ENCODE measurements at regions not wholly inside any gene's neighbourhood (a gene's known extent, or its start where the extent isn't known, plus 50 kb on each side); places are given as distances from the start of the nearest gene placed in this dataset.

DNA sequence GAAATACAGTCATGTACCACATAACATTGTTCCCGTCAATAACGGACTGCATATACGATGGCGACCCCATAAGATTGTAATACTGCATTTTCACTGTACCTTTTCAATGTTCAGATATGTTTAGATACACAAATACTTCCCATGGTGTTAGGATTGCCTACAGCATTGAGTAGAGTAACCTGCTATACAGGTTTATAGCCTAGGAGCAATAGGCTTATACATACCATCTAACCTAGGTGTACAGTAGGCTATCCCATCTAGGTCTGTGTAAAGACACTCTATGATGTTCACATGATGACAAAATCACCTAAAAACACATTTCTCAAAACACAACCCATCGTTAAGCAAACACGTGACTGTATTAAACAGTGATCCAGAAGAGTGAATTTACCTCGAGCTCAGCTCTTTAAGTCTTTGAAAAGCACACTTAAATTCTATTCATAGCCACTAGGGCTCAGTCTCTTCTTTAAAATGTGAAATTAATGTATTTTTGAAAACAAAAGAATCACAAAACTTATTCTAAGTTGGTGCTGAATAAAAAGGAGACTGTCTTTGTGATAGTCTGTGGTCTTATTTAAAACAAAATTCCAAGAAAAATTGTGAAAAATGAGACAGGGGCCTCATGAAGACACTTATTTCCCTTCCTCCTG is 239.1 kb upstream of the ARID2 start:
- Histone ChIP-seq H3K4me3 (replicated peaks; ENCODE audit: low read depth, low read length) (no peak overlapping the region), H3K36me3 (ENCODE audit: control insufficient read depth, insufficient read depth, low read length) (no peaks in the 10 kb centered on the region), H3K27me3 (replicated peaks; ENCODE audit: control insufficient read depth, insufficient read depth, low read length) (no peaks in the 10 kb centered on the region)
- DNase-seq (ENCODE audit: extremely low read depth, insufficient read length) = no peak
- TF ChIP-seq, protein P1, sequence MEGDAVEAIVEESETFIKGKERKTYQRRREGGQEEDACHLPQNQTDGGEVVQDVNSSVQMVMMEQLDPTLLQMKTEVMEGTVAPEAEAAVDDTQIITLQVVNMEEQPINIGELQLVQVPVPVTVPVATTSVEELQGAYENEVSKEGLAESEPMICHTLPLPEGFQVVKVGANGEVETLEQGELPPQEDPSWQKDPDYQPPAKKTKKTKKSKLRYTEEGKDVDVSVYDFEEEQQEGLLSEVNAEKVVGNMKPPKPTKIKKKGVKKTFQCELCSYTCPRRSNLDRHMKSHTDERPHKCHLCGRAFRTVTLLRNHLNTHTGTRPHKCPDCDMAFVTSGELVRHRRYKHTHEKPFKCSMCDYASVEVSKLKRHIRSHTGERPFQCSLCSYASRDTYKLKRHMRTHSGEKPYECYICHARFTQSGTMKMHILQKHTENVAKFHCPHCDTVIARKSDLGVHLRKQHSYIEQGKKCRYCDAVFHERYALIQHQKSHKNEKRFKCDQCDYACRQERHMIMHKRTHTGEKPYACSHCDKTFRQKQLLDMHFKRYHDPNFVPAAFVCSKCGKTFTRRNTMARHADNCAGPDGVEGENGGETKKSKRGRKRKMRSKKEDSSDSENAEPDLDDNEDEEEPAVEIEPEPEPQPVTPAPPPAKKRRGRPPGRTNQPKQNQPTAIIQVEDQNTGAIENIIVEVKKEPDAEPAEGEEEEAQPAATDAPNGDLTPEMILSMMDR (IDR thresholded peaks at IDR 0.05; ENCODE audit: insufficient read depth, low read length, poor library complexity, severe bottlenecking) = no peak

DNA sequence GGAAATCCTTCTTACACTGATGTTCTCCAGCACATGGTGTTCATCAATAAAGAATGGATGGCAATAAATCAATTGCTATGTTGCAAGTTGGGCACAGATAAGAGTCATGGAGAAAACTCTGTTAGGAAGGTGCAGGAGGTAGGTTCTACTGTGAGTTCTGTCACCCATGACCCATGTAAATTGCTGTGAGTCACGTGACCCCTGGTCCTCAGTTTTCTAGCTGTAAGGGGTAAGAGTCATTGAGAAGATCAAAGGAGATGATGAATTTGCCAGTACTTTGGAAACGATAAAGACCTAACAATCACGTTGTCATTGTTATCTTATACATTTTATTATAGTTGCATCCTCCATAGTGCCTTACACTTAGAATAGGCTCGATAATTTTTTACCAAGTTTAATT is 235.2 kb upstream of the ARID2 start:
- no peak for DNase-seq (ENCODE audit: extremely low read depth, insufficient read length)
- TF ChIP-seq, protein P1 (IDR thresholded peaks at IDR 0.05; ENCODE audit: insufficient read depth, low read length, poor library complexity, severe bottlenecking) = no peak
- no peaks in the 10 kb centered on the region for H3K27me3 ChIP-seq (replicated peaks; ENCODE audit: control insufficient read depth, insufficient read depth, low read length)
- H3K4me3 ChIP-seq (replicated peaks; ENCODE audit: low read depth, low read length) = no peak overlapping the region
- no peaks in the 10 kb centered on the region for H3K36me3 ChIP-seq (ENCODE audit: control insufficient read depth, insufficient read depth, low read length)

DNA sequence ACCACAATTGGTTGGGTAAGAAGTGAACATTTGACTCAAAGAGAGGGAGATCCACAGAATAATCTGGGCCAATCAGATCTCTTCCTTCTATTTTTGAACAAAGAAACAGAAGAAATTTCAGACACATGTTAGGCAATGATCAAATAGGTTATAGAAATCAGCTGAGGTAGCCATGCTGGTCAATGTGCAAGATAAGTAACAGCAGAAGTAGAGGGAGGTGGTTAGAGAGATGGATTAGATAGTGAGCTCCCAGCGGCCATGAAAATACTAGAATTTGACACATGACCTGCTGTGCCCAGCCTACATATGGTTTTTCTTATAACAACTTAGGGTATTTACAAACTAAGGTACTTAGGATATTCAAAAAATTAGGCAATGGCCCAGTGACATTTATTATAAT is 230.9 kb upstream of the ARID2 start:
- no peak overlapping the region for H3K4me3 ChIP-seq (replicated peaks; ENCODE audit: low read depth, low read length)
- H3K36me3 ChIP-seq (ENCODE audit: control insufficient read depth, insufficient read depth, low read length) = no peaks in the 10 kb centered on the region
- H3K27me3 ChIP-seq (replicated peaks; ENCODE audit: control insufficient read depth, insufficient read depth, low read length) = no peaks in the 10 kb centered on the region
- TF ChIP-seq, protein P1 (IDR thresholded peaks at IDR 0.05; ENCODE audit: insufficient read depth, low read length, poor library complexity, severe bottlenecking) = no peak
- no peak for DNase-seq (ENCODE audit: extremely low read depth, insufficient read length)

DNA sequence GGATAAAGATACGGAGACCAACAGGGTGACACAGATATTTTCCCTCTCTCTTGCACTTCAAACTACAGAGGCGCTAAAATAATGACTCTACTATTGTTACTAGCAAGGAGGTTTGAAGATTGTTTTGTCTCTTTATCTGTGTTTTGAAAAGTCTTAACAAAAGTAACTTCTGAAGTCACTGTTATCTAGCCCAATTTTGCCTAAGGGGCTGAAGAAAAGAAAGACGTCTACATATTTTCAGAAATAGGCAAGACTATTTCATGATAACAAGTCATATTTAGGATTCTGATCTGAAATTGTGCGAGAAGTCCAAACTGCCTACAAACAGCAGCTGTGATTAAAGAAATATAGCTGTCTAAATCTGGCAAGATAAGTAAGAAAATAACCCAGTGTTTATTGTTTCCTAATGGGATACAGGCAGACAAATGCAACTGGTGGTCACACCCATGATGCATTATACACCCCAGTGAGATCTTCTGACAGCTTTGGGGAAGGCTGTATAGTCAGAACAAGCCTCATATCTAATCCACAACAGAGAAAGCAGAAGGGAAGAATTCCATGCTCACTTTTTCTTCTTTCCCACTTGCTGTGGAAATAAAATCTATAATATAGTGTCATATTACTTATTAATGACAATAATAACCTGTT is 226.9 kb upstream of the ARID2 start:
- TF ChIP-seq, protein P1 (IDR thresholded peaks at IDR 0.05; ENCODE audit: insufficient read depth, low read length, poor library complexity, severe bottlenecking) = no peak
- Histone ChIP-seq H3K36me3 (ENCODE audit: control insufficient read depth, insufficient read depth, low read length) (no peaks in the 10 kb centered on the region), H3K27me3 (replicated peaks; ENCODE audit: control insufficient read depth, insufficient read depth, low read length) (no peaks in the 10 kb centered on the region), H3K4me3 (replicated peaks; ENCODE audit: low read depth, low read length) (no peak overlapping the region)
- DNase-seq (ENCODE audit: extremely low read depth, insufficient read length) = no peak

DNA sequence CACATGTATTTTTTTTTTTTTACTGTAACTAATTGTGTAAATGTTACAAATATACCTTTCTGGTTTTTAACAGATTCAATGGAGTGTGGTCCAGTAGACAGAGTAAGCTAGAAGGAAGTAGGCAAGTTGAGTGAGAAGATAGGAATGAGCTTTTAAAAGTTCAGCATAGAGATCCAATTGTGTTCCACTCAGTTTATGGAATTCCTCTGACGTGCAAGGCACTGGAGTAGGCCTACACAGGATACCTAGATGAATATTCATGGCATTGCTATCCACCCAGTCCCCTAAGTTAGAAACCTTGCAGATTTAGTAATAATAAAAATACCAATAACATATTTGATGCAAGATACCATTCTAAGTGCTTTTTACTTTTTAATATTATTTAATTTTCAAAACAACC is 225.6 kb upstream of the ARID2 start:
- H3K36me3 ChIP-seq (ENCODE audit: control insufficient read depth, insufficient read depth, low read length) = no peaks in the 10 kb centered on the region
- TF ChIP-seq, protein P1 (IDR thresholded peaks at IDR 0.05; ENCODE audit: insufficient read depth, low read length, poor library complexity, severe bottlenecking) = no peak
- H3K4me3 ChIP-seq (replicated peaks; ENCODE audit: low read depth, low read length) = no peak overlapping the region
- H3K27me3 ChIP-seq (replicated peaks; ENCODE audit: control insufficient read depth, insufficient read depth, low read length) = no peaks in the 10 kb centered on the region
- DNase-seq (ENCODE audit: extremely low read depth, insufficient read length) = no peak

Measured in GM06990 (cell line).